Activated CD4-positive, alpha-beta memory T cell treated with anti-CD3 and anti-CD28 coated beads for 36 hours (primary cell): ENCODE measurements at regions not wholly inside any gene's neighbourhood (a gene's known extent, or its start where the extent isn't known, plus 50 kb on each side); places are given as distances from the start of the nearest gene placed in this dataset.

Experiments used
- CTCF ChIA-PET: fragments of 350-600 bp; sonication (Branson Sonifier 250); formaldehyde crosslinking; loops from one replicate; lab custom pipeline; 2021; ENCODE audit warnings: antibody characterized with exemption, inconsistent platforms; lab: Charles Lee
- POLR2A ChIA-PET: fragments of 350-600 bp; sonication (Branson Sonifier 250); formaldehyde crosslinking; loops from one replicate; lab custom pipeline; 2021; ENCODE audit warnings: antibody characterized with exemption; lab: Charles Lee
- DNase-seq: peaks from one replicate; pipeline ENCODE4 v3.0.0-alpha.2; 2020
- H3K27ac Mint-ChIP-seq: one replicate; pipeline ENCODE4 v1.8.0; 2021; ENCODE audit warnings: mixed read lengths
- H3K27me3 Mint-ChIP-seq: one replicate; pipeline ENCODE4 v1.8.0; 2021; ENCODE audit warnings: mixed read lengths
- H3K36me3 Mint-ChIP-seq: one replicate; pipeline ENCODE4 v1.8.0; 2021; ENCODE audit warnings: mixed read lengths
- H3K4me1 Mint-ChIP-seq: one replicate; pipeline ENCODE4 v1.8.0; 2021; ENCODE audit warnings: low read depth, mixed read lengths
- H3K4me3 Mint-ChIP-seq: one replicate; pipeline ENCODE4 v1.8.0; 2021; ENCODE audit warnings: mild to moderate bottlenecking, mixed read lengths
- H3K9me3 Mint-ChIP-seq: one replicate; pipeline ENCODE4 v1.8.0; 2021; ENCODE audit warnings: mixed read lengths
- intact Hi-C: fragments of 100-400 bp; cut with micrococcal nuclease; formaldehyde crosslinking; loops from one replicate; pipeline ENCODE4 v1.15.1; 2023

- H3K27ac Mint-ChIP-seq, result no peak overlapping the region
- intact Hi-C loops, result no loop called here
- H3K9me3 Mint-ChIP-seq, result peaks cover 9% of the 10 kb centered on the region
- H3K27me3 Mint-ChIP-seq, result no peaks in the 10 kb centered on the region
- H3K4me3 Mint-ChIP-seq, result no peak overlapping the region
- no peak for DNase-seq
- ChIA-PET POLR2A (no interaction called here), CTCF (no interaction called here)
- H3K36me3 Mint-ChIP-seq, result no peaks in the 10 kb centered on the region
- H3K4me1 Mint-ChIP-seq, result no peaks in the 10 kb centered on the region
Measured at GRCh38 chr2:103410221-103410620, 648.4 kb downstream of the TMEM182 start.

GRCh38 chr2:103419506-103419905, 657.7 kb downstream of the TMEM182 start:
- DNase-seq, result no peak
- Mint-ChIP-seq H3K4me3 (no peak overlapping the region), H3K27ac (no peak overlapping the region), H3K27me3 (no peaks in the 10 kb centered on the region), H3K4me1 (no peaks in the 10 kb centered on the region), H3K36me3 (no peaks in the 10 kb centered on the region), H3K9me3 (peaks cover 18% of the 10 kb centered on the region)
- intact Hi-C loops, result no loop called here
- POLR2A ChIA-PET, result no interaction called here
- CTCF ChIA-PET, result no interaction called here

GRCh38 chr2:103423100-103423499, 661.3 kb downstream of the TMEM182 start:
- intact Hi-C loops, result no loop called here
- no peaks in the 10 kb centered on the region for H3K36me3 Mint-ChIP-seq
- no peak overlapping the region for H3K4me3 Mint-ChIP-seq
- ChIA-PET POLR2A (no interaction called here), CTCF (no interaction called here)
- no peak for DNase-seq
- no peaks in the 10 kb centered on the region for H3K27me3 Mint-ChIP-seq
- H3K9me3 Mint-ChIP-seq, result peaks cover 3% of the 10 kb centered on the region
- no peak overlapping the region for H3K27ac Mint-ChIP-seq
- H3K4me1 Mint-ChIP-seq, result no peaks in the 10 kb centered on the region

- POLR2A ChIA-PET, result no interaction called here
- Mint-ChIP-seq H3K4me1 (no peaks in the 10 kb centered on the region), H3K27me3 (no peaks in the 10 kb centered on the region), H3K4me3 (no peak overlapping the region), H3K9me3 (peaks cover 4% of the 10 kb centered on the region), H3K36me3 (no peaks in the 10 kb centered on the region), H3K27ac (no peak overlapping the region)
- CTCF ChIA-PET, result no interaction called here
- no peak for DNase-seq
- intact Hi-C loops, result no loop called here
Measured at GRCh38 chr2:103427567-103427966, 665.7 kb downstream of the TMEM182 start.

GRCh38 chr2:103430191-103430590, 668.4 kb downstream of the TMEM182 start:
- ChIA-PET CTCF (no interaction called here), POLR2A (no interaction called here)
- Mint-ChIP-seq H3K27me3 (no peaks in the 10 kb centered on the region), H3K27ac (no peak overlapping the region), H3K36me3 (no peaks in the 10 kb centered on the region), H3K4me1 (no peaks in the 10 kb centered on the region), H3K4me3 (no peak overlapping the region), H3K9me3 (peaks cover 10% of the 10 kb centered on the region)
- DNase-seq, result no peak
- intact Hi-C loops, result no loop called here

- Mint-ChIP-seq H3K27me3 (no peaks in the 10 kb centered on the region), H3K9me3 (peaks cover 18% of the 10 kb centered on the region), H3K4me1 (no peaks in the 10 kb centered on the region), H3K36me3 (no peaks in the 10 kb centered on the region), H3K4me3 (no peak overlapping the region), H3K27ac (no peak overlapping the region)
- DNase-seq, result peak; percentile 19
- CTCF ChIA-PET, result no interaction called here
- POLR2A ChIA-PET, result no interaction called here
- intact Hi-C loops, result no loop called here
Measured at GRCh38 chr2:103435010-103435409, 673.2 kb downstream of the TMEM182 start.

GRCh38 chr2:103437161-103437560, 675.3 kb downstream of the TMEM182 start:
- H3K4me1 Mint-ChIP-seq, result no peaks in the 10 kb centered on the region
- no peaks in the 10 kb centered on the region for H3K27me3 Mint-ChIP-seq
- ChIA-PET CTCF (no interaction called here), POLR2A (no interaction called here)
- intact Hi-C loops, result no loop called here
- no peaks in the 10 kb centered on the region for H3K36me3 Mint-ChIP-seq
- DNase-seq, result no peak
- H3K27ac Mint-ChIP-seq, result no peak overlapping the region
- peaks cover 14% of the 10 kb centered on the region for H3K9me3 Mint-ChIP-seq
- H3K4me3 Mint-ChIP-seq, result no peak overlapping the region

GRCh38 chr2:103445347-103445746, 683.5 kb downstream of the TMEM182 start:
- Mint-ChIP-seq H3K4me3 (no peak overlapping the region), H3K9me3 (peaks cover 9% of the 10 kb centered on the region), H3K27me3 (no peaks in the 10 kb centered on the region), H3K4me1 (no peaks in the 10 kb centered on the region), H3K27ac (no peak overlapping the region), H3K36me3 (no peaks in the 10 kb centered on the region)
- CTCF ChIA-PET, result no interaction called here
- intact Hi-C loops, result no loop called here
- DNase-seq, result no peak
- POLR2A ChIA-PET, result no interaction called here

GRCh38 chr2:103448495-103448894, 686.7 kb downstream of the TMEM182 start:
- Mint-ChIP-seq H3K36me3 (no peaks in the 10 kb centered on the region), H3K4me3 (no peak overlapping the region), H3K9me3 (peaks cover 2% of the 10 kb centered on the region), H3K27me3 (no peaks in the 10 kb centered on the region), H3K27ac (no peak overlapping the region), H3K4me1 (no peaks in the 10 kb centered on the region)
- intact Hi-C loops, result no loop called here
- DNase-seq, result no peak
- ChIA-PET POLR2A (no interaction called here), CTCF (no interaction called here)

- H3K4me1 Mint-ChIP-seq, result no peaks in the 10 kb centered on the region
- intact Hi-C loops, result no loop called here
- POLR2A ChIA-PET, result no interaction called here
- no peak for DNase-seq
- no peaks in the 10 kb centered on the region for H3K36me3 Mint-ChIP-seq
- CTCF ChIA-PET, result interaction anchor here (0.7 kb wide), 1 partner anchor 613 kb away, joined by 3 read pairs; no protein-coding TSS in a partner anchor
- no peaks in the 10 kb centered on the region for H3K27me3 Mint-ChIP-seq
- peaks cover 7% of the 10 kb centered on the region for H3K9me3 Mint-ChIP-seq
- H3K27ac Mint-ChIP-seq, result no peak overlapping the region
- no peak overlapping the region for H3K4me3 Mint-ChIP-seq
Measured at GRCh38 chr2:103451283-103451682, 689.5 kb downstream of the TMEM182 start.

- Mint-ChIP-seq H3K4me1 (no peaks in the 10 kb centered on the region), H3K9me3 (peaks cover 12% of the 10 kb centered on the region), H3K27ac (no peak overlapping the region), H3K4me3 (no peak overlapping the region), H3K27me3 (no peaks in the 10 kb centered on the region), H3K36me3 (no peaks in the 10 kb centered on the region)
- DNase-seq, result no peak
- ChIA-PET CTCF (no interaction called here), POLR2A (no interaction called here)
- intact Hi-C loops, result no loop called here
Measured at GRCh38 chr2:103459283-103459682, 697.5 kb downstream of the TMEM182 start.

- ChIA-PET CTCF (no interaction called here), POLR2A (no interaction called here)
- Mint-ChIP-seq H3K4me1 (no peaks in the 10 kb centered on the region), H3K36me3 (no peaks in the 10 kb centered on the region), H3K27ac (no peak overlapping the region), H3K9me3 (peaks cover 19% of the 10 kb centered on the region), H3K27me3 (no peaks in the 10 kb centered on the region), H3K4me3 (no peak overlapping the region)
- no peak for DNase-seq
- intact Hi-C loops, result no loop called here
Measured at GRCh38 chr2:103462101-103462500, 700.3 kb downstream of the TMEM182 start.

GRCh38 chr2:103462712-103463111, 700.9 kb downstream of the TMEM182 start:
- Mint-ChIP-seq H3K27me3 (no peaks in the 10 kb centered on the region), H3K4me1 (no peaks in the 10 kb centered on the region), H3K9me3 (peaks cover 20% of the 10 kb centered on the region), H3K27ac (no peak overlapping the region), H3K4me3 (no peak overlapping the region), H3K36me3 (no peaks in the 10 kb centered on the region)
- DNase-seq, result no peak
- intact Hi-C loops, result no loop called here
- POLR2A ChIA-PET, result no interaction called here
- CTCF ChIA-PET, result no interaction called here
